ENCODE measurements at regions not wholly inside any gene's neighbourhood (a gene's known extent, or its start where the extent isn't known, plus 50 kb on each side); places are given as distances from the start of the nearest gene placed in this dataset.

DNA sequence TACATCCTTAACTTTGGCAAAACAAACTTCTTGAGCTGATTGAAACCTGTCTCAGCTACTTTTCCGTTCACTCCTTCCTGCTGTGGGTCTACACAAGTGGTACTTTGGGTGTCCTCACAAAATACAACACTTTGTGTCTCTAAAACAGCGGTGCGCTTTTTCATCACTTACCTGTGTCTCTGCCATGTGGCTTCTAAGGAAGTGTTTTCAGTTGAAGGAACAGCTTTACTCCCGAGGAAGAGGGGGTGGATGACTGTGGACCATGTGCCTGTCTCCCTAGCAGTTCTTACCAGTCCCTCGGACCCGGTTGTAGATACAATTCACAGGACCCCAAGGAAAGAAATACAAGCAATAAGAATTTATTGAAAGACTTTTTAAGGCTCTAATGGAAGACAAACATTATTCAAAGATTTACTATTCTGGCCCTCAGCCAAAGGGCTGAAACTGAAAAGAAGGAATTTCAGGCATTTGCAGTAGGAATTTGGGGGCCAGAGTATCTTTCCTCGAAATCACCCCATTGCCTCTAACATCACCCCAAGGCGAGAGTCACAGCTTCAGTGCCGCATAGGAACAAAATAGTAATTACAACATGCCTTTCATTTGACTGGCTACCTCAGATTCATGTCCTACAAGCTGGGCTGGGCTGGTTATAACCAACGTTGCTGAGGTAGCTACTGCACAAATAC, 246.3 kb downstream of the ACTR3B start:
- H3K4me3 ChIP-seq (ENCODE audit: control insufficient read depth in 1 of 7, extremely low read depth in 1 of 7, insufficient read depth in 4 of 7, low read depth in 2 of 7, low read length in 6 of 7), result no peak overlapping the region
- H3K4me1 ChIP-seq (ENCODE audit: control extremely low read depth in 1 of 4, control insufficient read depth in 4 of 4, insufficient read depth in 4 of 4, low read length in 3 of 4), result no peaks in the 10 kb centered on the region
- H3K27me3 ChIP-seq (replicated peaks in 2 of 5; ENCODE audit: control insufficient read depth in 4 of 5, insufficient read depth in 5 of 5, low read length in 4 of 5), result no peaks in the 10 kb centered on the region
- WGBS (ENCODE audit: insufficient coverage), result 65% methylated on average over 6 of the region's 10 CpGs
- peaks cover 0 to 2% (median 0%) of the 10 kb centered on the region in 5 experiments for H3K9me3 ChIP-seq (ENCODE audit: control extremely low read depth in 1 of 5, control insufficient read depth in 4 of 5, insufficient read depth in 2 of 5, low read depth in 1 of 5, low read length in 4 of 5)
- CTCF ChIA-PET, result no interaction called here
- no peak for DNase-seq
- no peaks in the 10 kb centered on the region for H3K36me3 ChIP-seq (ENCODE audit: control insufficient read depth in 4 of 4, insufficient read depth in 4 of 4, low read length in 3 of 4)
- no peak overlapping the region for H3K27ac ChIP-seq (ENCODE audit: insufficient read depth in 1 of 2, low read depth in 1 of 2, low read length in 2 of 2, poor library complexity in 1 of 2, severe bottlenecking in 2 of 2)
- POLR2A ChIA-PET, result no interaction called here

DNA sequence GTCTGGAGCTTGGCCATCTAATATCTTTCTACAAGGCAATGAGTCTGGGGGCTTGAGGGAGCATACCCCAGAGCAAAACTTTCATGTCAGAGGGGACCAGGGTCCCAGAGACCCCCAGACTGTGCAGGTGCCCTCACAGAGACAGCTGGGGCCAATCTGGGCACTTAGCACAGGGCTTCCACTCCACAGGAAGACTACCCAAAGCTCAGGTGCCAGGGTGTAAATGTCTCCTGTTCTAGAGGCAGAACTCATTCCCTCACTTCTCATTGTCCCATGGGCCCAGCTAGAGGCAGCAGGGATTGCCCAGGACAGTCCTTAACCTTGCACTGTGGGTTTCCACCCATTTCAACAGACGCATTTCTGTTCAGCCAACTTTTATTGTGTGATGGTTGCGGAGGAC, 246.9 kb downstream of the ACTR3B start:
- H3K27ac ChIP-seq (ENCODE audit: insufficient read depth in 1 of 2, low read depth in 1 of 2, low read length in 2 of 2, poor library complexity in 1 of 2, severe bottlenecking in 2 of 2), result no peak overlapping the region
- no peaks in the 10 kb centered on the region for H3K27me3 ChIP-seq (replicated peaks in 2 of 5; ENCODE audit: control insufficient read depth in 4 of 5, insufficient read depth in 5 of 5, low read length in 4 of 5)
- WGBS (ENCODE audit: insufficient coverage), result 83% methylated on average over 1 of the region's 2 CpGs
- POLR2A ChIA-PET, result no interaction called here
- no peaks in the 10 kb centered on the region for H3K36me3 ChIP-seq (ENCODE audit: control insufficient read depth in 4 of 4, insufficient read depth in 4 of 4, low read length in 3 of 4)
- H3K4me3 ChIP-seq (ENCODE audit: control insufficient read depth in 1 of 7, extremely low read depth in 1 of 7, insufficient read depth in 4 of 7, low read depth in 2 of 7, low read length in 6 of 7), result no peak overlapping the region
- H3K9me3 ChIP-seq (ENCODE audit: control extremely low read depth in 1 of 5, control insufficient read depth in 4 of 5, insufficient read depth in 2 of 5, low read depth in 1 of 5, low read length in 4 of 5), result no peaks in the 10 kb centered on the region
- no peak for DNase-seq
- no peaks in the 10 kb centered on the region for H3K4me1 ChIP-seq (ENCODE audit: control extremely low read depth in 1 of 4, control insufficient read depth in 4 of 4, insufficient read depth in 4 of 4, low read length in 3 of 4)
- CTCF ChIA-PET, result no interaction called here

DNA sequence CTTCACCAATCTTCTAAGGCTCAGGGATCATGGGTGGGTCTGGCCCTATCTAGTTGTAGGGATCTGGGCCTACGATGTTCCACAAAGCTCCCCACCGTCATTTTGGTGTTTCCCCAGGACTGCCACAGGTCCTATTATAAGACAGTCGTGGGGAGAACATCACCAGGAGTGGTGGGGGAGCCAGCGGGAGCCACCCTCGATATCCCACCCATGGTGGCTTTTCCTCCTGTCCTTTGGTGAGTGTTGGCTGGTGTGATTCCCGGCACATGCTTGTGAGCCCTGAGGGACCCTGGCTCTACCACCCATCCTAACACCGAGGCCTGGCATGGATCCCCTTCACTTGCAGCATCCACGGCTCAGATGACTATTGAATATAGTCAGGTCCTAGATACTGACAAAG, 247.4 kb downstream of the ACTR3B start:
- no peak overlapping the region for H3K27ac ChIP-seq (ENCODE audit: insufficient read depth in 1 of 2, low read depth in 1 of 2, low read length in 2 of 2, poor library complexity in 1 of 2, severe bottlenecking in 2 of 2)
- POLR2A ChIA-PET, result no interaction called here
- 88% methylated on average over 6 of the region's 8 CpGs for WGBS (ENCODE audit: insufficient coverage)

DNA sequence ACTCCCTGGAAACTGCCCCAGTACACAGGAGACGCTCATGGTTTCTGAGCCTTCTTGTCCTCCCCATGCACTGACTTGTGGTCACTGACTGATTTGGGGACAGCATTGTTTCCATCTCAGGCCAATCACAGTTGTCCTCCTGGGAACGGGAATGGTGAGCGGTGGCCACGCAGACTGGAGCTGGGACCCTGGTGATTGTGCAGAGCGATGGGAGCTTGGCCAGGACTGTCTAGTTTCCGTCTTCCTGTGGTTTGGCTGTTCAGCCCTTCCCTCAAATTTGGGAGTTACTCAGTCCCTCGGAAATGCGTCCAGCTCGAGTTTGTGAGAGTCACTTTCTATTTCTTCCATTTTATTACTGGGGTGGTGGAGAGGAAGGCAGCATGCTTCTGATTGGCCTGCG, 250.9 kb downstream of the ACTR3B start:
- no peaks in the 10 kb centered on the region for H3K9me3 ChIP-seq (ENCODE audit: control extremely low read depth in 1 of 5, control insufficient read depth in 4 of 5, insufficient read depth in 2 of 5, low read depth in 1 of 5, low read length in 4 of 5)
- no peaks in the 10 kb centered on the region for H3K27me3 ChIP-seq (replicated peaks in 2 of 5; ENCODE audit: control insufficient read depth in 4 of 5, insufficient read depth in 5 of 5, low read length in 4 of 5)
- CTCF ChIA-PET, result no interaction called here
- 91% methylated on average over 10 of the region's 10 CpGs for WGBS (ENCODE audit: insufficient coverage)
- H3K4me3 ChIP-seq (ENCODE audit: control insufficient read depth in 1 of 7, extremely low read depth in 1 of 7, insufficient read depth in 4 of 7, low read depth in 2 of 7, low read length in 6 of 7), result no peak overlapping the region
- no peaks in the 10 kb centered on the region for H3K36me3 ChIP-seq (ENCODE audit: control insufficient read depth in 4 of 4, insufficient read depth in 4 of 4, low read length in 3 of 4)
- no peak for DNase-seq
- no peak overlapping the region for H3K27ac ChIP-seq (ENCODE audit: insufficient read depth in 1 of 2, low read depth in 1 of 2, low read length in 2 of 2, poor library complexity in 1 of 2, severe bottlenecking in 2 of 2)
- H3K4me1 ChIP-seq (ENCODE audit: control extremely low read depth in 1 of 4, control insufficient read depth in 4 of 4, insufficient read depth in 4 of 4, low read length in 3 of 4), result no peaks in the 10 kb centered on the region
- POLR2A ChIA-PET, result no interaction called here

More for the DNA sequence above, 247.4 kb downstream of the ACTR3B start:
- Histone ChIP-seq H3K4me3 (ENCODE audit: control insufficient read depth in 1 of 7, extremely low read depth in 1 of 7, insufficient read depth in 4 of 7, low read depth in 2 of 7, low read length in 6 of 7) (no peak overlapping the region), H3K36me3 (ENCODE audit: control insufficient read depth in 4 of 4, insufficient read depth in 4 of 4, low read length in 3 of 4) (no peaks in the 10 kb centered on the region), H3K4me1 (ENCODE audit: control extremely low read depth in 1 of 4, control insufficient read depth in 4 of 4, insufficient read depth in 4 of 4, low read length in 3 of 4) (no peaks in the 10 kb centered on the region), H3K27me3 (replicated peaks in 2 of 5; ENCODE audit: control insufficient read depth in 4 of 5, insufficient read depth in 5 of 5, low read length in 4 of 5) (no peaks in the 10 kb centered on the region), H3K9me3 (ENCODE audit: control extremely low read depth in 1 of 5, control insufficient read depth in 4 of 5, insufficient read depth in 2 of 5, low read depth in 1 of 5, low read length in 4 of 5) (no peaks in the 10 kb centered on the region)
- no peak for DNase-seq
- CTCF ChIA-PET, result no interaction called here

DNA sequence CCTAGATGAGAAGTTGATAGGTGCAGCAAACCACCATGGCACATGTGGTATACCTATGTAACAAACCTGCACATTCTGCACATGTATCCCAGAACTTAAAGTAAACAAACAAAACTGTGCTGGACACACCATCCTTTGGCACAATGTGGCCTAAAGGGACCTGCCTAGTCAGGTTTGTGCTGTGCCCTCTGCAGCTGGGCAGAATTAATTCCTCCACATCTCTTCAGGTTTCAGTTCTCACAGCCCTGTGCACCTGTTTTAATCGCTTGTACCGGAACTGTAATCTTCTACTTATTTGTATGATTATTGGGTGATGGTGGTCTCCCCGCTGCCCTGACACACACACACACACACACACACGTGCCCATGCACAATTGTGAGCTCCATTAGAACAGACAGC, 252.7 kb downstream of the ACTR3B start:
- CTCF ChIA-PET, result no interaction called here
- H3K36me3 ChIP-seq (ENCODE audit: control insufficient read depth in 4 of 4, insufficient read depth in 4 of 4, low read length in 3 of 4), result no peaks in the 10 kb centered on the region
- no peaks in the 10 kb centered on the region for H3K9me3 ChIP-seq (ENCODE audit: control extremely low read depth in 1 of 5, control insufficient read depth in 4 of 5, insufficient read depth in 2 of 5, low read depth in 1 of 5, low read length in 4 of 5)
- H3K27ac ChIP-seq (ENCODE audit: insufficient read depth in 1 of 2, low read depth in 1 of 2, low read length in 2 of 2, poor library complexity in 1 of 2, severe bottlenecking in 2 of 2), result no peak overlapping the region
- H3K27me3 ChIP-seq (replicated peaks in 2 of 5; ENCODE audit: control insufficient read depth in 4 of 5, insufficient read depth in 5 of 5, low read length in 4 of 5), result no peaks in the 10 kb centered on the region
- no peaks in the 10 kb centered on the region for H3K4me1 ChIP-seq (ENCODE audit: control extremely low read depth in 1 of 4, control insufficient read depth in 4 of 4, insufficient read depth in 4 of 4, low read length in 3 of 4)
- POLR2A ChIA-PET, result no interaction called here
- no peak overlapping the region for H3K4me3 ChIP-seq (ENCODE audit: control insufficient read depth in 1 of 7, extremely low read depth in 1 of 7, insufficient read depth in 4 of 7, low read depth in 2 of 7, low read length in 6 of 7)
- no peak for DNase-seq
- no CpG with 5 or more reads among the region's 4 CpGs for WGBS (ENCODE audit: insufficient coverage)

DNA sequence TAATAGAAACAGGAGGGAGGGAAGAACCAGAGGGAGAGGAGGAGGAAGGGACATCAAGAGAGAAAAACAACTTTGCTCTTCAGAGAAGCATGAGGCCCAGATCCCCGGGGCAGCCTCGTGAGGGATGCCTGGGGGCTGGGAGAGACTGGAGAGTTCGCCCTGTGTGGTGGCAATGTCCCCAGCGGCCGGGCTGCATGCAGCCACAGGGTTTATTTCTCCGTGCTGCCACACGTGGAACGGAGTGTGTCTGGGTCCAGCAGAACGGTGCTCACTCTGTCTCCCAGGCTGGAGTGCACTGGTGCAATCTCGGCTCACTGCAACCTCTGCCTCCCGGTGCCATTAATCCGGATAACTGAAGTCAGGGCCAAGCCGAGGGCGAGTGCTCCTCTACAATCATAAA, 257.7 kb downstream of the ACTR3B start:
- peaks cover 0 to 3% (median 0%) of the 10 kb centered on the region in 5 experiments for H3K9me3 ChIP-seq (ENCODE audit: control extremely low read depth in 1 of 5, control insufficient read depth in 4 of 5, insufficient read depth in 2 of 5, low read depth in 1 of 5, low read length in 4 of 5)
- WGBS (ENCODE audit: insufficient coverage), result 72% methylated on average over 13 of the region's 14 CpGs
- ChIA-PET CTCF (no interaction called here), POLR2A (no interaction called here)
- no peaks in the 10 kb centered on the region for H3K4me1 ChIP-seq (ENCODE audit: control extremely low read depth in 1 of 4, control insufficient read depth in 4 of 4, insufficient read depth in 4 of 4, low read length in 3 of 4)
- no peaks in the 10 kb centered on the region for H3K27me3 ChIP-seq (replicated peaks in 2 of 5; ENCODE audit: control insufficient read depth in 4 of 5, insufficient read depth in 5 of 5, low read length in 4 of 5)
- H3K27ac ChIP-seq (ENCODE audit: insufficient read depth in 1 of 2, low read depth in 1 of 2, low read length in 2 of 2, poor library complexity in 1 of 2, severe bottlenecking in 2 of 2), result no peak overlapping the region
- no peak for DNase-seq
- H3K36me3 ChIP-seq (ENCODE audit: control insufficient read depth in 4 of 4, insufficient read depth in 4 of 4, low read length in 3 of 4), result no peaks in the 10 kb centered on the region
- H3K4me3 ChIP-seq (ENCODE audit: control insufficient read depth in 1 of 7, extremely low read depth in 1 of 7, insufficient read depth in 4 of 7, low read depth in 2 of 7, low read length in 6 of 7), result no peak overlapping the region

DNA sequence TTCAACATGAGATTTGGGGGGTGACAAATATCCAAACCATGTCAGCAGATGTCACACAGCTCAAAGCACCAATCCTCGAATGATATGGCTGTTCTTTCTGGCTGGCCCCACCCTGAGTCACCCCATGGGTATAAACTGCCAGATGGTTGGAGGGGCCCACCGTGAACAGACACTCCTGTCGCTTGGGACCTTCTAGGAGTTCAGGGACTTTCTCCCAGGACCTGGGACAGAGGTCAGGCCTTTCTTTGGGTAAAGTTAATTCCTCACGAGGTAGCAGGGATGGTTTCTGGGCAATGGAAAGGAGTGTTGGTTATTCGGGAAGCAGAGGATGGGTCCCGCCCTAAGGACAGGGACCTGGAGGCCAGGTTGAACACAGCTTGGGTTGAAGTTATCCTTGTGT, 262.0 kb downstream of the ACTR3B start:
- no peak overlapping the region for H3K27ac ChIP-seq (ENCODE audit: insufficient read depth in 1 of 2, low read depth in 1 of 2, low read length in 2 of 2, poor library complexity in 1 of 2, severe bottlenecking in 2 of 2)
- H3K36me3 ChIP-seq (ENCODE audit: control insufficient read depth in 4 of 4, insufficient read depth in 4 of 4, low read length in 3 of 4), result no peaks in the 10 kb centered on the region
- H3K4me1 ChIP-seq (ENCODE audit: control extremely low read depth in 1 of 4, control insufficient read depth in 4 of 4, insufficient read depth in 4 of 4, low read length in 3 of 4), result no peaks in the 10 kb centered on the region
- no peaks in the 10 kb centered on the region for H3K27me3 ChIP-seq (replicated peaks in 2 of 5; ENCODE audit: control insufficient read depth in 4 of 5, insufficient read depth in 5 of 5, low read length in 4 of 5)
- peaks cover 0 to 3% (median 0%) of the 10 kb centered on the region in 5 experiments for H3K9me3 ChIP-seq (ENCODE audit: control extremely low read depth in 1 of 5, control insufficient read depth in 4 of 5, insufficient read depth in 2 of 5, low read depth in 1 of 5, low read length in 4 of 5)
- ChIA-PET POLR2A (no interaction called here), CTCF (no interaction called here)
- WGBS (ENCODE audit: insufficient coverage), result 89% methylated on average over 6 of the region's 6 CpGs
- no peak overlapping the region for H3K4me3 ChIP-seq (ENCODE audit: control insufficient read depth in 1 of 7, extremely low read depth in 1 of 7, insufficient read depth in 4 of 7, low read depth in 2 of 7, low read length in 6 of 7)
- DNase-seq, result no peak

Data from common myeloid progenitor, CD34-positive (primary cell).